B cell (primary cell): ENCODE measurements at regions not wholly inside any gene's neighbourhood (a gene's known extent, or its start where the extent isn't known, plus 50 kb on each side); places are given as distances from the start of the nearest gene placed in this dataset.

Experiments
- ATAC-seq: fragments of 200-7000 bp; cut with Tn5 transposase; one replicate; pipeline ENCODE4 v1.10.0; 2021; ENCODE audit warnings: low read depth, mild to moderate bottlenecking, moderate number of reproducible peaks, moderate library complexity
- CTCF ChIA-PET: fragments of 350-600 bp; sonication (Branson Sonifier 250); formaldehyde crosslinking; loops from one replicate; lab custom pipeline; 2021; ENCODE audit warnings: antibody characterized with exemption, inconsistent platforms; lab: Charles Lee
- POLR2A ChIA-PET: fragments of 350-600 bp; sonication (Branson Sonifier 250); formaldehyde crosslinking; loops from one replicate; lab custom pipeline; 2021; ENCODE audit warnings: antibody characterized with exemption; lab: Charles Lee
- DNase-seq: peaks from one replicate; pipeline ENCODE4 v3.0.0; 2013
- H2AFZ ChIP-seq: 2 replicates; pipeline ENCODE4 v1.6.1; 2012; ENCODE audit warnings: mild to moderate bottlenecking, low read depth, low read length; ENCODE audit not compliant: insufficient read depth, poor library complexity, severe bottlenecking
- H3K27ac ChIP-seq, 2 donors: 1 replicate in 1 of 2; 2 replicates in 1 of 2; pipeline ENCODE4 v1.5.1; 2012 to 2013; ENCODE audit warnings: low read length in 2 of 2, mild to moderate bottlenecking in 2 of 2, moderate library complexity in 1 of 2
- H3K27me3 ChIP-seq, 4 experiments: fragments of 200-600 bp in 1 of 4; sonication (generic) in 1 of 4; replicated peaks in 1 of 4; 1 replicate in 2 of 4; 2 replicates in 2 of 4; pipeline versions ENCODE4 v1.6.1 to v1.7.0; 2013 to 2016; ENCODE audit warnings: low read length in 3 of 4, mild to moderate bottlenecking in 2 of 4, mixed read lengths in 1 of 4, moderate library complexity in 1 of 4; ENCODE audit not compliant: insufficient read depth in 4 of 4, control insufficient read depth in 3 of 4; ENCODE audit errors: control extremely low read depth in 1 of 4
- H3K36me3 ChIP-seq, 2 experiments: replicated peaks in 1 of 2; 1 replicate in 1 of 2; 2 replicates in 1 of 2; pipeline versions ENCODE4 v1.6.1 to v1.7.1; 2013; ENCODE audit warnings: low read length in 1 of 2; ENCODE audit not compliant: insufficient read depth in 2 of 2, control insufficient read depth in 1 of 2; ENCODE audit errors: control extremely low read depth in 1 of 2, extremely low read depth in 1 of 2
- H3K4me1 ChIP-seq, 2 donors: fragments of 200-600 bp in 1 of 2; sonication (generic) in 1 of 2; 1 replicate in 1 of 2; 2 replicates in 1 of 2; pipeline versions ENCODE4 v1.5.1 to v1.6.1; 2013 to 2017; ENCODE audit warnings: low read length in 2 of 2; ENCODE audit not compliant: control insufficient read depth in 2 of 2, insufficient read depth in 2 of 2
- H3K4me2 ChIP-seq: replicated peaks from 2 replicates; pipeline ENCODE3; 2012; ENCODE audit warnings: mild to moderate bottlenecking, low read depth, low read length; ENCODE audit not compliant: poor library complexity, severe bottlenecking
- H3K4me3 ChIP-seq, 5 experiments: fragments of 200-600 bp in 1 of 5; sonication (generic) in 1 of 5; 1 replicate in 3 of 5; 2 replicates in 2 of 5; pipeline versions ENCODE4 v1.5.1 to v1.7.0; 2011 to 2016; ENCODE audit warnings: low read length in 4 of 5, mild to moderate bottlenecking in 4 of 5, low read depth in 2 of 5, control low read depth in 1 of 5, moderate library complexity in 1 of 5; ENCODE audit not compliant: insufficient read depth in 1 of 5; ENCODE audit errors: control extremely low read depth in 1 of 5, extremely low read depth in 1 of 5
- H3K79me2 ChIP-seq: fragments of 200-600 bp; sonication (generic); one replicate; pipeline ENCODE4 v1.6.0; 2016; ENCODE audit warnings: low read length; ENCODE audit not compliant: control insufficient read depth, insufficient read depth
- H3K9ac ChIP-seq: fragments of 200-600 bp; sonication (generic); 2 replicates; pipeline ENCODE4 v1.6.1; 2017; ENCODE audit warnings: mild to moderate bottlenecking, low read length, moderate library complexity
- H3K9me3 ChIP-seq, 3 donors: one replicate each; pipeline versions ENCODE4 v1.6.1 to v1.7.1; 2013; ENCODE audit warnings: low read length in 2 of 3; ENCODE audit not compliant: control insufficient read depth in 2 of 3, insufficient read depth in 1 of 3; ENCODE audit errors: control extremely low read depth in 1 of 3
- H4K20me1 ChIP-seq: 2 replicates; pipeline ENCODE4 v1.6.0; 2012; ENCODE audit warnings: mild to moderate bottlenecking, low read length; ENCODE audit not compliant: insufficient read depth, control insufficient read depth, poor library complexity, severe bottlenecking
- H3K27ac Mint-ChIP-seq: one replicate; pipeline ENCODE4 v1.8.0; 2021; ENCODE audit warnings: mixed read lengths
- H3K27me3 Mint-ChIP-seq: one replicate; pipeline ENCODE4 v1.8.0; 2021; ENCODE audit warnings: mixed read lengths
- H3K4me1 Mint-ChIP-seq: one replicate; pipeline ENCODE4 v1.8.0; 2021; ENCODE audit warnings: mixed read lengths
- H3K4me3 Mint-ChIP-seq: one replicate; pipeline ENCODE4 v1.8.0; 2021; ENCODE audit warnings: mixed read lengths
- H3K9me3 Mint-ChIP-seq: one replicate; pipeline ENCODE4 v1.8.0; 2022; ENCODE audit warnings: mixed read lengths; ENCODE audit not compliant: insufficient read depth
- CTCF ChIP-seq: fragments of 200-600 bp; IDR thresholded peaks from one replicate; pipeline ENCODE4 v1.8.0; 2022; ENCODE audit warnings: antibody characterized with exemption, mild to moderate bottlenecking
- EZH2 ChIP-seq: IDR thresholded peaks from 2 replicates; pipeline ENCODE4 v1.6.1; 2012; ENCODE audit warnings: borderline replicate concordance, low read depth, mild to moderate bottlenecking, moderate library complexity, low read length; ENCODE audit not compliant: insufficient read depth, poor library complexity, severe bottlenecking
- WGBS: methylation state at CpG from one replicate; pipeline ENCODE4 v1.1.5; 2013; ENCODE audit warnings: missing lambda C conversion rate; ENCODE audit not compliant: insufficient coverage; 5-methylcytosine and 5-hydroxymethylcytosine counted together
- intact Hi-C: fragments of 100-400 bp; cut with micrococcal nuclease; formaldehyde crosslinking; loops from one replicate; pipeline ENCODE4 v1.10.0; 2022

- Mint-ChIP-seq H3K27me3 (no peaks in the 10 kb centered on the region), H3K4me1 (no peaks in the 10 kb centered on the region), H3K9me3 (no peaks in the 10 kb centered on the region), H3K27ac (no peak overlapping the region), H3K4me3 (no peak overlapping the region)
- POLR2A ChIA-PET, result no interaction called here
- Histone ChIP-seq H2AFZ (no peak overlapping the region), H3K4me1 (no peaks in the 10 kb centered on the region), H3K9me3 (no peaks in the 10 kb centered on the region), H4K20me1 (no peaks in the 10 kb centered on the region), H3K4me2 (no peak overlapping the region), H3K27ac (no peak overlapping the region), H3K9ac (no peak overlapping the region), H3K27me3 (no peaks in the 10 kb centered on the region), H3K36me3 (no peaks in the 10 kb centered on the region), H3K4me3 (no peak overlapping the region), H3K79me2 (no peaks in the 10 kb centered on the region)
- no peak for TF ChIP-seq CTCF
- TF ChIP-seq EZH2, result no peak
- ATAC-seq (no peak), DNase-seq (no peak)
- no CpG with 5 or more reads among the region's 2 CpGs for WGBS
- intact Hi-C loops, result no loop called here
- CTCF ChIA-PET, result no interaction called here
Measured at GRCh38 chr3:181610973-181611265, 100.8 kb upstream of the SOX2 start.

GRCh38 chr3:181610083-181610972, 101.4 kb upstream of the SOX2 start:
- H3K4me1 Mint-ChIP-seq, result no peaks in the 10 kb centered on the region
- Histone ChIP-seq H2AFZ (no peak overlapping the region), H4K20me1 (no peaks in the 10 kb centered on the region), H3K27ac (no peak overlapping the region), H3K79me2 (no peaks in the 10 kb centered on the region), H3K27me3 (no peaks in the 10 kb centered on the region), H3K9me3 (no peaks in the 10 kb centered on the region), H3K36me3 (no peaks in the 10 kb centered on the region), H3K9ac (no peak overlapping the region), H3K4me1 (no peaks in the 10 kb centered on the region), H3K4me3 (no peak overlapping the region), H3K4me2 (no peak overlapping the region)
- POLR2A ChIA-PET, result no interaction called here
- DNase-seq (no peak), ATAC-seq (no peak)
- no peak for TF ChIP-seq EZH2
- no peak for TF ChIP-seq CTCF
- H3K27ac Mint-ChIP-seq, result no peak overlapping the region
- H3K9me3 Mint-ChIP-seq, result no peaks in the 10 kb centered on the region
- no CpG with 5 or more reads among the region's 4 CpGs for WGBS
- CTCF ChIA-PET, result no interaction called here
- H3K4me3 Mint-ChIP-seq, result no peak overlapping the region
- no peaks in the 10 kb centered on the region for H3K27me3 Mint-ChIP-seq
- intact Hi-C loops, result no loop called here
